IMR-90 (cell line): ENCODE measurements at regions not wholly inside any gene's neighbourhood (a gene's known extent, or its start where the extent isn't known, plus 50 kb on each side); places are given as distances from the start of the nearest gene placed in this dataset.

Experiments
- ATAC-seq: fragments of 200-7000 bp; cut with Tn5 transposase; 2 replicates; pipeline ENCODE4 v1.9.1; 2020; ENCODE audit warnings: low read depth, mild to moderate bottlenecking, moderate library complexity
- BruUV-seq: library from RNA; stranded (reverse); fragments of 400-500 nt; replicated peaks from 2 replicates; lab custom pipeline; 2021; lab: Mats Ljungman, UMichigan
- CTCF ChIA-PET: fragments of 300-600 bp; formaldehyde crosslinking; extraction: SDS; loops from one replicate; lab custom pipeline; 2021; ENCODE audit warnings: antibody characterized with exemption; lab: Yijun Ruan, JAX
- POLR2A ChIA-PET: fragments of 300-600 bp; sonication (Branson Sonifier 250); formaldehyde crosslinking; loops from one replicate; lab custom pipeline; 2022; ENCODE audit warnings: antibody characterized with exemption; ENCODE audit not compliant: unreplicated experiment; lab: Charles Lee
- DNase-seq: peaks from one replicate; pipeline ENCODE4 v3.0.0; 2013
- H2AFZ ChIP-seq: replicated peaks from 2 replicates; pipeline ENCODE3; 2013; ENCODE audit warnings: low read length, mild to moderate bottlenecking; ENCODE audit not compliant: poor library complexity
- H2AK5ac ChIP-seq: 2 replicates; pipeline ENCODE4 v1.6.1; 2013; ENCODE audit warnings: low read depth, low read length, inconsistent platforms
- H2AK9ac ChIP-seq: replicated peaks from 2 replicates; pipeline ENCODE3; 2013; ENCODE audit warnings: mild to moderate bottlenecking, low read depth, low read length, moderate library complexity; ENCODE audit not compliant: poor library complexity
- H2BK120ac ChIP-seq: 2 replicates; pipeline ENCODE4 v1.6.1; 2013; ENCODE audit warnings: low read depth, low read length, inconsistent platforms
- H2BK15ac ChIP-seq: 3 replicates; pipeline ENCODE4 v1.6.1; 2013; ENCODE audit warnings: low read depth, low read length, inconsistent platforms
- H2BK20ac ChIP-seq: 2 replicates; pipeline ENCODE4 v1.6.1; 2013; ENCODE audit warnings: low read depth, mild to moderate bottlenecking, inconsistent platforms, low read length, moderate library complexity
- H2BK5ac ChIP-seq: 2 replicates; pipeline ENCODE4 v1.6.1; 2013; ENCODE audit warnings: mild to moderate bottlenecking, low read depth, low read length, inconsistent platforms; ENCODE audit not compliant: poor library complexity, severe bottlenecking
- H3K14ac ChIP-seq: replicated peaks from 2 replicates; pipeline ENCODE4 v1.6.1; 2013; ENCODE audit warnings: low read depth, low read length, inconsistent platforms
- H3K18ac ChIP-seq: 2 replicates; pipeline ENCODE4 v1.6.1; 2013; ENCODE audit warnings: low read depth, low read length, control low read depth
- H3K23ac ChIP-seq: 2 replicates; pipeline ENCODE4 v1.6.1; 2013; ENCODE audit warnings: low read depth, low read length, inconsistent platforms
- H3K27ac ChIP-seq: 2 replicates; pipeline ENCODE4 v1.5.1; 2013; ENCODE audit warnings: mild to moderate bottlenecking, control low read depth, low read length; ENCODE audit not compliant: insufficient read depth
- H3K27me3 ChIP-seq: 2 replicates; pipeline ENCODE4 v1.6.1; 2013; ENCODE audit warnings: low read length; ENCODE audit not compliant: control insufficient read depth, insufficient read depth
- H3K36me3 ChIP-seq: 2 replicates; pipeline ENCODE4 v1.6.1; 2013; ENCODE audit warnings: low read length, mixed read lengths; ENCODE audit not compliant: control insufficient read depth, insufficient read depth
- H3K4ac ChIP-seq: 2 replicates; pipeline ENCODE4 v1.6.1; 2013; ENCODE audit warnings: low read depth, low read length, inconsistent platforms
- H3K4me1 ChIP-seq: 2 replicates; pipeline ENCODE4 v1.6.1; 2013; ENCODE audit warnings: low read length, mixed read lengths; ENCODE audit not compliant: control insufficient read depth, insufficient read depth
- H3K4me2 ChIP-seq: 2 replicates; pipeline ENCODE4 v1.6.1; 2013; ENCODE audit warnings: low read depth, mild to moderate bottlenecking, control low read depth, low read length, moderate library complexity
- H3K4me3 ChIP-seq: 2 replicates; pipeline ENCODE4 v1.5.1; 2013; ENCODE audit warnings: low read depth, mild to moderate bottlenecking, control low read depth, low read length, moderate library complexity; ENCODE audit not compliant: insufficient read depth
- H3K56ac ChIP-seq: 2 replicates; pipeline ENCODE4 v1.6.1; 2013; ENCODE audit warnings: low read length, inconsistent platforms; ENCODE audit not compliant: insufficient read depth; ENCODE audit errors: extremely low read depth
- H3K79me1 ChIP-seq, 2 experiments: 2 replicates each; pipeline ENCODE4 v1.6.1; 2013; ENCODE audit warnings: low read length in 2 of 2, inconsistent platforms in 1 of 2, low read depth in 1 of 2
- H3K9ac ChIP-seq: 2 replicates; pipeline ENCODE4 v1.6.1; 2013; ENCODE audit warnings: low read depth, low read length, control low read depth
- H3K9me1 ChIP-seq: 2 replicates; pipeline ENCODE4 v1.6.1; 2013; ENCODE audit warnings: low read length, inconsistent platforms; ENCODE audit not compliant: insufficient read depth
- H3K9me3 ChIP-seq: 2 replicates; pipeline ENCODE4 v1.6.1; 2013; ENCODE audit warnings: low read length; ENCODE audit not compliant: control insufficient read depth, insufficient read depth
- H4K20me1 ChIP-seq: 2 replicates; pipeline ENCODE4 v1.6.1; 2013; ENCODE audit warnings: low read length, inconsistent platforms; ENCODE audit not compliant: insufficient read depth
- H4K5ac ChIP-seq: 2 replicates; pipeline ENCODE4 v1.6.1; 2013; ENCODE audit warnings: mild to moderate bottlenecking, low read depth, low read length, control low read depth
- H4K8ac ChIP-seq, 2 experiments: 2 replicates each; pipeline ENCODE4 v1.6.1; 2013; ENCODE audit warnings: low read depth in 2 of 2, low read length in 2 of 2, control low read depth in 1 of 2, inconsistent platforms in 1 of 2
- H4K91ac ChIP-seq: 2 replicates; pipeline ENCODE4 v1.6.1; 2013; ENCODE audit warnings: low read depth, low read length, inconsistent platforms; ENCODE audit not compliant: insufficient read depth
- BHLHE40 ChIP-seq: fragments of 150-350 bp; IDR thresholded peaks from 2 replicates; pipeline ENCODE4 v1.6.1; 2016; ENCODE audit warnings: mild to moderate bottlenecking, low read depth, low read length
- CHD1 ChIP-seq: IDR thresholded peaks from 2 replicates; pipeline ENCODE4 v1.6.1; 2012; ENCODE audit warnings: low read depth, low read length, improper control_type of control experiment
- MAFK ChIP-seq: IDR thresholded peaks from 2 replicates; pipeline ENCODE4 v1.6.1; 2012; ENCODE audit warnings: low read depth, low read length, improper control_type of control experiment
- POLR2A ChIP-seq: IDR thresholded peaks from 2 replicates; pipeline ENCODE4 v1.6.1; 2012; ENCODE audit warnings: mild to moderate bottlenecking, low read depth, low read length
- RAD21 ChIP-seq: IDR thresholded peaks from 2 replicates; pipeline ENCODE4 v1.6.1; 2012; ENCODE audit warnings: low read length, improper control_type of control experiment
- RCOR1 ChIP-seq: IDR thresholded peaks from 2 replicates; pipeline ENCODE4 v1.6.1; 2012; ENCODE audit warnings: mild to moderate bottlenecking, low read length, improper control_type of control experiment; ENCODE audit not compliant: insufficient replicate concordance
- RFX5 ChIP-seq: IDR thresholded peaks from 2 replicates; pipeline ENCODE4 v1.8.0; 2012; ENCODE audit warnings: low read depth, mild to moderate bottlenecking, low read length, moderate library complexity
- USF2 ChIP-seq: fragments of 150-350 bp; IDR thresholded peaks from 2 replicates; pipeline ENCODE4 v1.6.1; 2017; ENCODE audit warnings: mild to moderate bottlenecking, antibody characterized with exemption, low read length, low read depth
- WGBS, 2 experiments: methylation state at CpG; one replicate each; pipeline versions ENCODE4 v1.1.5 to v1.1.7; 2013; ENCODE audit warnings: missing lambda C conversion rate in 2 of 2; ENCODE audit not compliant: insufficient read length in 1 of 2; ENCODE audit errors: extremely low coverage in 2 of 2; 5-methylcytosine and 5-hydroxymethylcytosine counted together
- dilution Hi-C: fragments of 300-500 bp; cut with HindIII; formaldehyde crosslinking; loops from one replicate; pipeline ENCODE4 v1.14.3; 2018; ENCODE audit warnings: low sequenced_read_pairs; ENCODE audit not compliant: unreplicated experiment
- in situ Hi-C: fragments of 300-500 bp; cut with MboI; formaldehyde crosslinking; loops from 3 replicates; pipeline ENCODE4 v1.14.3; 2019; ENCODE audit warnings: low sequenced_read_pairs, inconsistent platforms, mixed read lengths
- intact Hi-C: fragments of 100-400 bp; cut with micrococcal nuclease; formaldehyde crosslinking; loops from 2 replicates; pipeline ENCODE4 v1.10.0; 2022
- TF ChIP-seq, protein P1 (sequence below): fragments of 150-350 bp; IDR thresholded peaks from 2 replicates; pipeline ENCODE4 v1.6.1; 2016; ENCODE audit warnings: low read depth, mild to moderate bottlenecking, low read length, moderate library complexity, borderline replicate concordance
- TF ChIP-seq, protein P2 (sequence below): conservative IDR thresholded peaks from 2 replicates; pipeline ENCODE4 v1.5.1; 2012; ENCODE audit warnings: mild to moderate bottlenecking, low read depth, low read length, improper control_type of control experiment

- dilution Hi-C loops (no loop called here), in situ Hi-C loops (no loop called here), intact Hi-C loops (no loop called here)
- Histone ChIP-seq H3K4me2 (no peak overlapping the region), H2BK5ac (no peak overlapping the region), H3K36me3 (no peaks in the 10 kb centered on the region), H4K91ac (no peak overlapping the region), H4K5ac (no peak overlapping the region), H2AK5ac (peak overlapping the region; percentile 35; the same call in 1 of the 2 replicates), H4K8ac (no peak overlapping the region), H2BK20ac (peak overlapping the region; percentile 28; the same call in 1 of the 2 replicates), H3K18ac (0 out of 2 replicates have a peak overlapping the region, but pooled peaks have one; percentile 33), H2AFZ (no peak overlapping the region), H3K9me1 (peaks cover 2% of the 10 kb centered on the region; the same call in 1 of the 2 replicates), H3K9me3 (no peaks in the 10 kb centered on the region), H3K23ac (no peak overlapping the region), H4K20me1 (no peaks in the 10 kb centered on the region), H3K27me3 (no peaks in the 10 kb centered on the region), H3K27ac (no peak overlapping the region), H3K14ac (no peak overlapping the region), H3K56ac (no peak overlapping the region), H3K4me1 (peaks cover 5% of the 10 kb centered on the region), H2BK120ac (peak overlapping the region; percentile 56), H3K9ac (no peak overlapping the region), H2BK15ac (peak overlapping the region; percentile 77; the same call in 1 of the 3 replicates), H3K4me3 (no peak overlapping the region), H2AK9ac (no peak overlapping the region), H3K79me1 (no peaks in the 10 kb centered on the region), H3K4ac (peak overlapping the region; percentile 67; the same call in 1 of the 2 replicates)
- ATAC-seq (no peak), DNase-seq (no peak)
- no peak for TF ChIP-seq POLR2A
- TF ChIP-seq RFX5: no peak
- TF ChIP-seq RAD21: no peak
- no peak for TF ChIP-seq RCOR1
- TF ChIP-seq, protein P1, sequence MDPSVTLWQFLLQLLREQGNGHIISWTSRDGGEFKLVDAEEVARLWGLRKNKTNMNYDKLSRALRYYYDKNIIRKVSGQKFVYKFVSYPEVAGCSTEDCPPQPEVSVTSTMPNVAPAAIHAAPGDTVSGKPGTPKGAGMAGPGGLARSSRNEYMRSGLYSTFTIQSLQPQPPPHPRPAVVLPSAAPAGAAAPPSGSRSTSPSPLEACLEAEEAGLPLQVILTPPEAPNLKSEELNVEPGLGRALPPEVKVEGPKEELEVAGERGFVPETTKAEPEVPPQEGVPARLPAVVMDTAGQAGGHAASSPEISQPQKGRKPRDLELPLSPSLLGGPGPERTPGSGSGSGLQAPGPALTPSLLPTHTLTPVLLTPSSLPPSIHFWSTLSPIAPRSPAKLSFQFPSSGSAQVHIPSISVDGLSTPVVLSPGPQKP: no peak
- TF ChIP-seq CHD1: no peak
- TF ChIP-seq USF2: no peak
- TF ChIP-seq MAFK: no peak
- TF ChIP-seq, protein P2, sequence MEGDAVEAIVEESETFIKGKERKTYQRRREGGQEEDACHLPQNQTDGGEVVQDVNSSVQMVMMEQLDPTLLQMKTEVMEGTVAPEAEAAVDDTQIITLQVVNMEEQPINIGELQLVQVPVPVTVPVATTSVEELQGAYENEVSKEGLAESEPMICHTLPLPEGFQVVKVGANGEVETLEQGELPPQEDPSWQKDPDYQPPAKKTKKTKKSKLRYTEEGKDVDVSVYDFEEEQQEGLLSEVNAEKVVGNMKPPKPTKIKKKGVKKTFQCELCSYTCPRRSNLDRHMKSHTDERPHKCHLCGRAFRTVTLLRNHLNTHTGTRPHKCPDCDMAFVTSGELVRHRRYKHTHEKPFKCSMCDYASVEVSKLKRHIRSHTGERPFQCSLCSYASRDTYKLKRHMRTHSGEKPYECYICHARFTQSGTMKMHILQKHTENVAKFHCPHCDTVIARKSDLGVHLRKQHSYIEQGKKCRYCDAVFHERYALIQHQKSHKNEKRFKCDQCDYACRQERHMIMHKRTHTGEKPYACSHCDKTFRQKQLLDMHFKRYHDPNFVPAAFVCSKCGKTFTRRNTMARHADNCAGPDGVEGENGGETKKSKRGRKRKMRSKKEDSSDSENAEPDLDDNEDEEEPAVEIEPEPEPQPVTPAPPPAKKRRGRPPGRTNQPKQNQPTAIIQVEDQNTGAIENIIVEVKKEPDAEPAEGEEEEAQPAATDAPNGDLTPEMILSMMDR: no peak
- TF ChIP-seq BHLHE40: no peak
- ChIA-PET CTCF (no interaction called here), POLR2A (no interaction called here)
- 80% methylated on average over 1 of the region's 8 CpGs; no CpG with 5 or more reads in 1 of the 2 experiments for WGBS, 2 experiments
- BruUV-seq: no TSS peak
Measured at GRCh38 chr11:47913529-47914244, 65.5 kb upstream of the NUP160 start.
